DND-41 (cell line): ENCODE measurements at regions not wholly inside any gene's neighbourhood (a gene's known extent, or its start where the extent isn't known, plus 50 kb on each side); places are given as distances from the start of the nearest gene placed in this dataset.

Source experiments
- ATAC-seq: fragments of 200-7000 bp; cut with Tn5 transposase; 3 replicates; pipeline ENCODE4 v1.9.1; 2021; ENCODE audit warnings: low read depth; ENCODE audit not compliant: insufficient read depth
- DNase-seq: peaks from one replicate; pipeline ENCODE4 v3.0.0-alpha.2; 2020
- H2AFZ ChIP-seq: 2 replicates; pipeline ENCODE4 v1.6.0; 2012; ENCODE audit warnings: low read depth, low read length
- H3K27ac ChIP-seq: 2 replicates; pipeline ENCODE4 v1.5.1; 2012; ENCODE audit warnings: low read length, inconsistent platforms
- H3K27me3 ChIP-seq: fragments of 200-600 bp; sonication (generic); 2 replicates; pipeline ENCODE4 v1.6.0; 2012; ENCODE audit warnings: low read length, mild to moderate bottlenecking, inconsistent platforms; ENCODE audit not compliant: insufficient read depth, poor library complexity
- H3K36me3 ChIP-seq: 2 replicates; pipeline ENCODE4 v1.5.1; 2012; ENCODE audit warnings: low read length, inconsistent platforms; ENCODE audit not compliant: insufficient read depth
- H3K4me1 ChIP-seq: 2 replicates; pipeline ENCODE4 v1.5.1; 2012; ENCODE audit warnings: mild to moderate bottlenecking, low read length; ENCODE audit not compliant: insufficient read depth
- H3K4me2 ChIP-seq: 2 replicates; pipeline ENCODE4 v1.6.0; 2012; ENCODE audit warnings: mild to moderate bottlenecking, moderate library complexity, low read length, inconsistent platforms; ENCODE audit not compliant: insufficient read depth
- H3K4me3 ChIP-seq, 2 experiments: fragments of 200-600 bp in 1 of 2; shearing (Covaris generic) in 1 of 2; 2 replicates each; pipeline ENCODE4 v1.5.1; 2012 to 2016; ENCODE audit warnings: inconsistent platforms in 2 of 2, low read length in 2 of 2, mild to moderate bottlenecking in 2 of 2, low read depth in 1 of 2, moderate library complexity in 1 of 2
- H3K79me2 ChIP-seq: 2 replicates; pipeline ENCODE4 v1.6.0; 2012; ENCODE audit warnings: low read length, inconsistent platforms; ENCODE audit not compliant: insufficient read depth
- H3K9ac ChIP-seq: 2 replicates; pipeline ENCODE4 v1.6.0; 2012; ENCODE audit warnings: low read depth, mild to moderate bottlenecking, inconsistent platforms, low read length, moderate library complexity
- H3K9me3 ChIP-seq: 2 replicates; pipeline ENCODE4 v1.5.1; 2012; ENCODE audit warnings: low read length, moderate library complexity, mild to moderate bottlenecking, inconsistent platforms; ENCODE audit not compliant: insufficient read depth, severe bottlenecking
- H4K20me1 ChIP-seq: 2 replicates; pipeline ENCODE4 v1.6.0; 2012; ENCODE audit warnings: low read length; ENCODE audit not compliant: insufficient read depth
- CTCF ChIP-seq: IDR thresholded peaks from 2 replicates; pipeline ENCODE4 v1.5.1; 2012; ENCODE audit warnings: borderline replicate concordance, low read length, moderate library complexity, mild to moderate bottlenecking; ENCODE audit not compliant: poor library complexity, severe bottlenecking; ENCODE audit errors: extremely low read depth
- EZH2 ChIP-seq: IDR thresholded peaks from 3 replicates; pipeline ENCODE4 v1.6.1; 2012; ENCODE audit warnings: borderline replicate concordance, low read depth, mild to moderate bottlenecking, moderate library complexity, low read length, inconsistent platforms; ENCODE audit not compliant: severe bottlenecking

GRCh38 chr5:4384649-4385048 is 755.5 kb upstream of the ADAMTS16 start:
- H3K9me3 ChIP-seq = no peaks in the 10 kb centered on the region
- no peaks in the 10 kb centered on the region for H3K36me3 ChIP-seq
- H3K79me2 ChIP-seq = no peaks in the 10 kb centered on the region
- no peak overlapping the region for H3K4me2 ChIP-seq
- H3K4me1 ChIP-seq = peaks cover 5% of the 10 kb centered on the region; the same call in 1 of the 2 replicates
- no peaks in the 10 kb centered on the region for H3K27me3 ChIP-seq
- no peak overlapping the region for H2AFZ ChIP-seq
- H3K27ac ChIP-seq = 0 out of 2 replicates have a peak overlapping the region, but pooled peaks have one; percentile 19
- TF ChIP-seq CTCF = no peak
- no peak for TF ChIP-seq EZH2
- ATAC-seq (no peak), DNase-seq (no peak)
- no peak overlapping the region for H3K4me3 ChIP-seq
- no peaks in the 10 kb centered on the region for H4K20me1 ChIP-seq
- H3K9ac ChIP-seq = no peak overlapping the region

GRCh38 chr5:4386152-4386551 is 754.0 kb upstream of the ADAMTS16 start:
- H4K20me1 ChIP-seq = no peaks in the 10 kb centered on the region

GRCh38 chr5:4387290-4387689 is 752.8 kb upstream of the ADAMTS16 start:
- H3K36me3 ChIP-seq = no peaks in the 10 kb centered on the region
- H3K4me2 ChIP-seq = no peak overlapping the region
- H2AFZ ChIP-seq = no peak overlapping the region
- TF ChIP-seq CTCF (no peak), EZH2 (no peak)
- H4K20me1 ChIP-seq = no peaks in the 10 kb centered on the region
- H3K27ac ChIP-seq = no peak overlapping the region
- peaks cover 5% of the 10 kb centered on the region; the same call in 1 of the 2 replicates for H3K4me1 ChIP-seq
- no peak overlapping the region for H3K4me3 ChIP-seq
- ATAC-seq (no peak), DNase-seq (no peak)
- H3K9me3 ChIP-seq = no peaks in the 10 kb centered on the region
- no peak overlapping the region for H3K9ac ChIP-seq
- H3K27me3 ChIP-seq = no peaks in the 10 kb centered on the region
- no peaks in the 10 kb centered on the region for H3K79me2 ChIP-seq

More at GRCh38 chr5:4386152-4386551, 754.0 kb upstream of the ADAMTS16 start:
- Histone ChIP-seq H3K4me2 (no peak overlapping the region), H3K4me3 (no peak overlapping the region), H3K79me2 (no peaks in the 10 kb centered on the region), H3K4me1 (peaks cover 5% of the 10 kb centered on the region; the same call in 1 of the 2 replicates), H3K36me3 (no peaks in the 10 kb centered on the region), H3K27ac (no peak overlapping the region), H3K27me3 (no peaks in the 10 kb centered on the region), H3K9ac (no peak overlapping the region), H2AFZ (no peak overlapping the region), H3K9me3 (no peaks in the 10 kb centered on the region)
- DNase-seq (no peak), ATAC-seq (no peak)
- TF ChIP-seq CTCF (no peak), EZH2 (no peak)

GRCh38 chr5:4395752-4396151 is 744.4 kb upstream of the ADAMTS16 start:
- ATAC-seq (no peak), DNase-seq (no peak)
- no peak overlapping the region for H2AFZ ChIP-seq
- peaks cover 24% of the 10 kb centered on the region for H3K9me3 ChIP-seq
- H3K27me3 ChIP-seq = no peaks in the 10 kb centered on the region
- no peak overlapping the region for H3K9ac ChIP-seq
- no peaks in the 10 kb centered on the region for H3K36me3 ChIP-seq
- H4K20me1 ChIP-seq = no peaks in the 10 kb centered on the region
- no peak overlapping the region for H3K4me2 ChIP-seq
- H3K4me3 ChIP-seq = no peak overlapping the region
- no peak overlapping the region for H3K27ac ChIP-seq
- TF ChIP-seq CTCF (no peak), EZH2 (no peak)
- H3K79me2 ChIP-seq = no peaks in the 10 kb centered on the region
- no peaks in the 10 kb centered on the region for H3K4me1 ChIP-seq
